ENCODE measurements at regions not wholly inside any gene's neighbourhood (a gene's known extent, or its start where the extent isn't known, plus 50 kb on each side); places are given as distances from the start of the nearest gene placed in this dataset.

- Histone ChIP-seq H3K4me1 (ENCODE audit: insufficient read depth, low read length) (no peaks in the 10 kb centered on the region), H3K36me3 (ENCODE audit: insufficient read depth, low read length) (no peaks in the 10 kb centered on the region), H3K4me3 (ENCODE audit: insufficient read depth, low read depth, low read length) (no peak overlapping the region), H3K79me2 (ENCODE audit: insufficient read depth, low read length) (no peaks in the 10 kb centered on the region), H2AFZ (ENCODE audit: low read depth, low read length) (no peak overlapping the region), H4K20me1 (ENCODE audit: insufficient read depth, low read length) (no peaks in the 10 kb centered on the region), H3K27me3 (ENCODE audit: insufficient read depth, low read length) (no peaks in the 10 kb centered on the region), H3K27ac (ENCODE audit: low read depth, low read length) (no peak overlapping the region), H3K4me2 (ENCODE audit: low read length) (no peak overlapping the region), H3K9me3 (ENCODE audit: insufficient read depth, low read depth, low read length) (no peaks in the 10 kb centered on the region), H3K9ac (ENCODE audit: low read length) (no peak overlapping the region)
- Mint-ChIP-seq H3K4me1 (ENCODE audit: low read depth, unreplicated experiment) (no peaks in the 10 kb centered on the region), H3K27me3 (ENCODE audit: low read depth, unreplicated experiment) (peaks cover 38% of the 10 kb centered on the region), H3K9me3 (ENCODE audit: unreplicated experiment) (peaks cover 4% of the 10 kb centered on the region), H3K27ac (ENCODE audit: unreplicated experiment) (no peak overlapping the region), H3K4me3 (ENCODE audit: unreplicated experiment) (no peak overlapping the region), H3K36me3 (ENCODE audit: low read depth, unreplicated experiment) (no peaks in the 10 kb centered on the region)
- no peak for DNase-seq (ENCODE audit: low read depth)
- no peak for FAIRE-seq
- no peak for TF ChIP-seq EZH2 (IDR thresholded peaks at IDR 0.05; ENCODE audit: insufficient read depth, low read length)
- TF ChIP-seq CTCF (IDR thresholded peaks at IDR 0.05; ENCODE audit: insufficient read depth, low read depth, low read length) = no peak
Observed at GRCh38 chr1:213914392-213914791, 73.4 kb upstream of the PROX1 start.

DNA sequence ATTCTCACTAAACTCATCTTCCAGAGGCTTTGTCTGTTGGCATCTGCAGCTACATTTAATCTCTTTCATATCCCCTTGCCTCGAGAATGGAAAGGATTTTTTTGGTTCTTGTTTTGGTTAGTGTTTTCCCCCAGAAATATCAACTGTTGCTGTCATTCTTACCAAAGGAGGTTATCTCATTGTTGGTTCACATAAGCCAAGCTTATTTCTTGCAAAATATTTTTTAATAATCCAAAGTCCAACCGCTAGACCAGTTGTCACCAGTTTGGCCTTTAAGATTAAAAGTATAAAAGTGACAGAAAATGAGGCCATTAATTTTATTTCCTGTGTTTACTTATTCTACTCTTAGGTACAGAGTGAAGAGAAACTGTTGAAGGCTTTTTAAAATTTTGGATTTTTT, 66.5 kb upstream of the PROX1 start:
- TF ChIP-seq EZH2 (IDR thresholded peaks at IDR 0.05; ENCODE audit: insufficient read depth, low read length) = no peak
- no peak for TF ChIP-seq CTCF (IDR thresholded peaks at IDR 0.05; ENCODE audit: insufficient read depth, low read depth, low read length)
- Histone ChIP-seq H3K4me3 (ENCODE audit: insufficient read depth, low read depth, low read length) (no peak overlapping the region), H3K4me2 (ENCODE audit: low read length) (no peak overlapping the region), H3K9ac (ENCODE audit: low read length) (no peak overlapping the region), H3K36me3 (ENCODE audit: insufficient read depth, low read length) (no peaks in the 10 kb centered on the region), H2AFZ (ENCODE audit: low read depth, low read length) (no peak overlapping the region), H3K79me2 (ENCODE audit: insufficient read depth, low read length) (no peaks in the 10 kb centered on the region), H3K4me1 (ENCODE audit: insufficient read depth, low read length) (no peaks in the 10 kb centered on the region), H4K20me1 (ENCODE audit: insufficient read depth, low read length) (no peaks in the 10 kb centered on the region), H3K27me3 (ENCODE audit: insufficient read depth, low read length) (no peaks in the 10 kb centered on the region), H3K27ac (ENCODE audit: low read depth, low read length) (no peak overlapping the region), H3K9me3 (ENCODE audit: insufficient read depth, low read depth, low read length) (no peaks in the 10 kb centered on the region)
- Mint-ChIP-seq H3K27me3 (ENCODE audit: low read depth, unreplicated experiment) (peaks cover 11% of the 10 kb centered on the region), H3K4me1 (ENCODE audit: low read depth, unreplicated experiment) (no peaks in the 10 kb centered on the region), H3K27ac (ENCODE audit: unreplicated experiment) (no peak overlapping the region), H3K36me3 (ENCODE audit: low read depth, unreplicated experiment) (no peaks in the 10 kb centered on the region), H3K9me3 (ENCODE audit: unreplicated experiment) (no peaks in the 10 kb centered on the region), H3K4me3 (ENCODE audit: unreplicated experiment) (no peak overlapping the region)
- FAIRE-seq = no peak
- no peak for DNase-seq (ENCODE audit: low read depth)

- H3K27me3 ChIP-seq (ENCODE audit: insufficient read depth, low read length) = no peaks in the 10 kb centered on the region
- no peak overlapping the region for H3K9ac ChIP-seq (ENCODE audit: low read length)
- Mint-ChIP-seq H3K4me3 (ENCODE audit: unreplicated experiment) (no peak overlapping the region), H3K4me1 (ENCODE audit: low read depth, unreplicated experiment) (no peaks in the 10 kb centered on the region), H3K36me3 (ENCODE audit: low read depth, unreplicated experiment) (no peaks in the 10 kb centered on the region), H3K27me3 (ENCODE audit: low read depth, unreplicated experiment) (peaks cover 11% of the 10 kb centered on the region), H3K27ac (ENCODE audit: unreplicated experiment) (no peak overlapping the region), H3K9me3 (ENCODE audit: unreplicated experiment) (no peaks in the 10 kb centered on the region)
- no peaks in the 10 kb centered on the region for H4K20me1 ChIP-seq (ENCODE audit: insufficient read depth, low read length)
- no peak for DNase-seq (ENCODE audit: low read depth)
- no peak for FAIRE-seq
- TF ChIP-seq CTCF (IDR thresholded peaks at IDR 0.05; ENCODE audit: insufficient read depth, low read depth, low read length) (no peak), EZH2 (IDR thresholded peaks at IDR 0.05; ENCODE audit: insufficient read depth, low read length) (no peak)
- H3K9me3 ChIP-seq (ENCODE audit: insufficient read depth, low read depth, low read length) = no peaks in the 10 kb centered on the region
- no peaks in the 10 kb centered on the region for H3K4me1 ChIP-seq (ENCODE audit: insufficient read depth, low read length)
- H3K79me2 ChIP-seq (ENCODE audit: insufficient read depth, low read length) = no peaks in the 10 kb centered on the region
- no peaks in the 10 kb centered on the region for H3K36me3 ChIP-seq (ENCODE audit: insufficient read depth, low read length)
- H2AFZ ChIP-seq (ENCODE audit: low read depth, low read length) = no peak overlapping the region
- H3K4me3 ChIP-seq (ENCODE audit: insufficient read depth, low read depth, low read length) = no peak overlapping the region
- no peak overlapping the region for H3K27ac ChIP-seq (ENCODE audit: low read depth, low read length)
- H3K4me2 ChIP-seq (ENCODE audit: low read length) = no peak overlapping the region
Observed at GRCh38 chr1:213921712-213922111, 66.1 kb upstream of the PROX1 start.
